Head of caudate nucleus (tissue), 42 donors: ENCODE measurements at regions not wholly inside any gene's neighbourhood (a gene's known extent, or its start where the extent isn't known, plus 50 kb on each side); places are given as distances from the start of the nearest gene placed in this dataset.
"Not testable (repeated sequence)": the region's sequence is repeated elsewhere in the genome, so short reads cannot be mapped to it uniquely, and the experiment has no call there.

Source experiments
- DNase-seq, 42 donors: peaks; one replicate each; pipeline versions ENCODE4 v3.0.0 to v3.0.0-alpha.2; 2020 to 2021; ENCODE audit warnings: mixed read lengths in 7 of 42
- intact Hi-C: fragments of 100-400 bp; cut with DNase I; formaldehyde crosslinking; loops from one replicate; pipeline ENCODE4 v1.15.0; 2022

GRCh38 chr11:128156486-128156885 lies 430.9 kb downstream of the ETS1 start:
- no peak for DNase-seq
- intact Hi-C loops, result no loop called here

DNA sequence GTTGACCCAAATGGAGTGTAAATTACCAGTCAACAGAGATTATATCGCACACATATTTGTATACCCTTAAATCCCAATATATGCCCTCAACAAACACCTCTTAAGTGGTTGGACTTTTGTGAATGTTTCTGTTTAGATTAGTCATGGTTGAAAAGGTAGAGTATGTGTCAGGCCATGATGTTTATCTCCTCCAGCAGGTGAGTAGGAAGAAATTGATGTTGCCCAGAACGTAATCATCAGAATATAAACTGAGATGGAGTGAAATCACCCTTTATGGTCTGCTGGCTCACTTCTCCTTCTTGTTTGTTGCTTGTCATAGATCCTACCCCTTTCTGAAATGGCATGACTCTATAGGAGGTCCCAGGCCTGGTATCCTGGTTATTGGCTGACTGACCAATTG lies 431.8 kb downstream of the ETS1 start:
- no peak for DNase-seq
- intact Hi-C loops, result no loop called here

DNA sequence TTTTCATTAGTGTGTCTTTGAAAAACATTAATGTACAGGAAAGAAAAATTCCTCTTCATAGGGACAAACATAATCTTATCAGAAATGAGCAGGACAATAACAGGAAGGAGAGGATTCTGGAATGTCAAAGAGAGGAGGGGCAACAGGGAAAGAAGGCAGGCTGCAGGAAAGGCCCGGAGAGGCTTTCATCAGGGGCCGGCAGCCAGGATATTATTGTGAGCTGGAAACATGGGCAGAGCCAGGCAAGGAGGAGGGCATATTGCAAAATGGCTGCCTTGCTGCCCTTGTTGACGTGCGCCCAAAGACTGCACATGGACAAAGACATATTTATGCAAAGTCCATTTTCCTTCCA lies 433.7 kb downstream of the ETS1 start:
- intact Hi-C loops, result no loop called here

DNA sequence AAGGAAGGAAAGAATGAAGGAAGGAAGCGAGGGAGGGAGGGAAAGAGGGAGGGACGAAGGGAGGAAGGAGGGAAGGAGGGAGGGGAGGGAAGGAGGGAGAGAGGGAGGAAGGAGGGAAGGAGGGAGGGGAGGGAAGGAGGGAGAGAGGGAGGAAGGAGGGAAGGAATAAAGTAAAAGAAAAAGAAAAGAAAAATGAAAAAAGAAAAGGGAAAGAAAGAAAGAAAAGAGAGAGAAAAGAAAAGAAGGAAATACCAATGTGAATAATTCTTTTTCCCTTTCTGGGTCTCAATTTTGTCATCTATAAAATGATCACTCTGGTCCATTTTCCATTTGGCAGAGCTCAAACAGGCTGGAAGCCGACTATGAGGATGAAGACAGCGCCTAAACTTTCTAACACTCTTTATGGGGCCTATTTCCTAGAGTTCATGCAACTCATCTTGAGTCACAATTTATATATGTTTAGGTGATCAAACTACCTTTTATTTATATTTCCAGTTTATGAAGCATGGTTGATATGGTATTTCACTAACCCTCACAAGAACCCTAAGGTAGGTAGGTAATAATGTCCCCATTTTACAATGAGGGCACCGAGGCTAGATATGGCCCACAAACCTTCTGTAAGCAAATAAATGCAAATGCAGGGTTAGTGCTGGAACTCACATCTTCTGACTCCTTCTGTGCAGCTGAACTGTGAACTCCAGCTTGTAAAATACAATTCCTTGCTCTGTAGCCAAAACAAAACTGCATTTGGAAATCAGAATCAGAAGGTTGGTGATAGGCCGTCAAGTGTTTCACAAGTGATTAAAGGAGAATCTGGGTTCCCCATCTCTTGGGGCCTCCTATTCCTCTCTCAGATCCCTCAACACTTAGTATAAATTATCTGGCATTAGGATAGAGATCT lies 434.3 kb downstream of the ETS1 start:
- intact Hi-C loops, result no loop called here
- DNase-seq, result no peak

More for the DNA sequence above, 433.7 kb downstream of the ETS1 start:
- no peak for DNase-seq

- intact Hi-C loops, result no loop called here
- DNase-seq, result no peak
These were observed 435.6 kb downstream of the ETS1 start for GRCh38 chr11:128151780-128152179.

DNA sequence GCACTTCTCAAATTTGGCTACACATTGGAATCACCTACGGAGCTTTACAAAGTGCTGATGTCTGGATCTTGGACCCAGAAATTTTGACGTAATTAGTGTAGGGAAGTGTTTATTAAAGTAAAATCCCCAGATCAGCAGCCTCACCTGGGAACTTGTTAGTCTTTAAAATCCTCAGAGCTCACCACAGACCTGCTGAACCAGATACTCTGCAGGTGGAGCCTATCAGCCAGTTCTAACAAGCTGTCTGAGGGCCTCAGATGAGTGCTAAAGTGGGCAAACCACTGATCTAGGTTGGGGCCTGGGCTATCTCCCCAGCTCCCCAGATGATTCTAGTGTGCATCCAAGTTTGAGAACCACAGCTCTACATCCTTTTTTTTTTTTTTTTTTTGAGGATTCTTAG lies 436.0 kb downstream of the ETS1 start:
- intact Hi-C loops, result no loop called here
- no peak for DNase-seq

DNA sequence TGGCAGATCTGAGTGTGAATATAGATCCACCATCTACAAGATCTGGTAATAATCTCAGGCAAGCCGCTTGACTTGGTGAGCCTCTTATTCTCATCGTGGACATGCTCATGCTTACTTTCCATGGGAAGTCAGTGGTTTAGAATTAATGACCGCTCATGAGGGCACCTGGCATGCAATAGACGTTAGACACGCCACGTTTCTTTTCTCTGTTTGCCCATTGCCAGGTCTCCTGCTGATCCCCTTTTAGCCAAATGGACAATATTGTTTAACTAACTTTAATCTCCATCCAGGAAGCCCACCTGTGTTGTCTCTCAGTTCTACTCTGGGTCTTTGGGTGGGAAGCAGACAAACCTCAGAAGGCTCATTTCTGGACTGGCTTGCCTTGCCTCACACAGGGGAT lies 439.1 kb downstream of the ETS1 start:
- DNase-seq, result no peak
- intact Hi-C loops, result no loop called here

DNA sequence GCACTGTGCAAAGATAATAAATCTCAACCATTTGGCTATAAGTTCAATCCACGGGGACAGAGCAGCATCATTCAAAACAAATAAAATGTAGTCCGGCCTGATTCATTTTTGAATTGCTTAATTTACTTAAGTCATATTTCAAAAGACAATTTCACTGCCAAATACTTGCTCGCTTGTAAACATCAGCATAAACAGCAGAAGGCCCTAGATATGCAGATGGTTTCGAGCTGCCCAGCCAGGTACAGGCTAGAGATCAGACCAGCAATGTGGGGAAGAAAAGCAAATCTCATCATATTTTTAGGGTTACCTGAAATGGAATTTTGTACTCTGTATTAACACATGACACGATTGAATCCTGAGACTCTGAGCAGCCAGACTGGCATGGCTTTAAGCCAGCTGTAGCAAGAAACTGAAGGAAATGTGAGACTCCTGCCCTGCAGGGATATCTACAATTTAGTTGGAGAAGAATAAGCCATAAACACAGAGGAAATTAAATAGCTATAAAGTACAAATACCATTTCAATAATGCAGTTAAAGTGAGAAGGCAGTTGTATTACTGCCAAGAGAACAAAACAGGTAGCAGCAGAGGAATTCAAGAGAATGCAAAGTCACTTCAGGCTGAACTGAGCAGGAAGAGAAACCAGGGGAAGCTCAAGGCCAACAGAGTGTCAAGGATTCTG lies 440.3 kb downstream of the ETS1 start:
- no peak for DNase-seq

DNA sequence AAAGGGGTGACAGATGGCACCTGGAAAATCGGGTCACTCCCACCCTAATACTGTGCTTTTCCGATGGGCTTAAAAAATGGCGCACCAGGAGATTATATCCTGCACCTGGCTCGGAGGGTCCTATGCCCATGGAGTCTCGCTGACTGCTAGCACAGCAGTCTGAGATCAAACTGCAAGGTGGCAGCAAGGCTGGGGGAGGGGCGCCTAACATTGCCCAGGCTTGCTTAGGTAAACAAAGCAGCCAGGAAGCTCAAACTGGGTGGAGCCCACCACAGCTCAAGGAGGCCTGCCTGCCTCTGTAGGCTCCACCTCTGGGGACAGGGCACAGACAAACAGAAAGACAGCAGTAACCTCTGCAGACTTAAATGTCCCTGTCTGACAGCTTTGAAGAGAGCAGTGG lies 447.1 kb downstream of the ETS1 start:
- intact Hi-C loops, DNase-seq: not testable (repeated sequence)

More for the DNA sequence above, 440.3 kb downstream of the ETS1 start:
- intact Hi-C loops, result no loop called here

DNA sequence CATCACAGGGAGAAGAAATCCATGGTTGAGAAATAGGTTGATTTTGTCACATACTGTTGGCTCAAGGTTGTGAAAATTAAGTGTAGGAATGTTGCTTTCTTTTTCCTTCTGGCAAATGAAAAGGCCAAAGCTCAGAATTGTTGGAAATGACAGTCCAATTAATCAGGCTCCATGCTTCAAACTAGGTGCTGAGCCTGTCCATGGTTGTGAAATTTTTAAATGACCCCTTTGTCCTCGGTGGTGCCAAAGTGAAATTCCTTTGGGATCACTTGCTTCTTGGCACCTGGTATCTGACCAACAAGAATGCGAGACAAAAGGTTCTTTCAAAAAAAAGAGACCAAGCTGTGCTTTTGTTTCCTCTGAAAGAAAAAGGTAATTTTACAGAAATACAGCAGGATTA lies 451.9 kb downstream of the ETS1 start:
- intact Hi-C loops, result no loop called here
- no peak for DNase-seq

DNA sequence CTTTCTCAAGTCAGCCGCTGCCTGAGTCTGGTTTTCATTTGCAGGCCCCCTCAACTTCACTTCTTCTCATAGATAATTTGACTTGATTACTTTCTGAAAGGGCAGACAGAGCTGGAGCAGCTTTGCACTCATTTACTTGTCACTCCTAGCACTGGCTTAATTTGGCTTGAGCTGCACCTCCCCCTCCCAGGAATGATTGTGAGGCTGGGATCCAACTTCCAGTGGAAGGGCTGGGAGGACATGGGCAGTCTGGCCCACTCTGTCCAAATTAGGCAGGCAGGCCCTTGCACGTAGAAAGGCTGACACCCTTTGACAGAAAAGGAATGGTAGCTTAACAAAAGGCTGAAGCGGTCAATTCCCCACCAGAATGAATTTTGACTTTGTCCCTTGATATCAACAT lies 453.9 kb downstream of the ETS1 start:
- no peak for DNase-seq
- intact Hi-C loops, result no loop called here

- intact Hi-C loops, result no loop called here
- no peak for DNase-seq
These were observed 457.3 kb downstream of the ETS1 start for GRCh38 chr11:128130052-128130451.

- intact Hi-C loops, result no loop called here
These were observed 461.6 kb downstream of the ETS1 start for GRCh38 chr11:128125723-128126122.

DNA sequence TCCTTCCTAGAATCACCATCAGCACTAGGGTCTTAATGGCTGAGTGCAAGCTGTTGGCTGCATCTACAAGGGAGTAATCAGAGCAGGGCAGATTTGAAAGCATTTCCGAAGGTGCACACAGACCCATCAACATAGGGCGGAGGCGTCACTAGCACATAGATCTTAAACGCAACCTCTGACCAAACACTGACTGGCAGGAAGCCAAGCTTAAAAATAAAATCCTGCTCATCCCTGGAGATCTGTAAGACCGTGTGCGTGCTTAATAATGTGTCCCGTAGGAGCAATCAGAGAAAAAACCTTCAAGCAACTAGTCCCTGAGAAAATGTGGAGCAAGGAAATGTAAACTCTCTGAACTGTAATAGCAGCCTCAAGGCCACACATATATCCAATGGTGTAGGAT lies 470.5 kb downstream of the ETS1 start:
- intact Hi-C loops, result no loop called here

More at GRCh38 chr11:128125723-128126122, 461.6 kb downstream of the ETS1 start:
- DNase-seq, result no peak

GRCh38 chr11:128116447-128116846 lies 470.9 kb downstream of the ETS1 start:
- intact Hi-C loops, result no loop called here

More for the DNA sequence above, 470.5 kb downstream of the ETS1 start:
- DNase-seq, result no peak

GRCh38 chr11:128105950-128106349 lies 481.4 kb downstream of the ETS1 start:
- DNase-seq, result no peak
- intact Hi-C loops, result no loop called here

More at GRCh38 chr11:128116447-128116846, 470.9 kb downstream of the ETS1 start:
- peak in 8 of 42 donors; percentile 2 to 49 (median 10) for DNase-seq

- DNase-seq, result no peak
- intact Hi-C loops, result no loop called here
These were observed 481.8 kb downstream of the ETS1 start for GRCh38 chr11:128105511-128105910.

- intact Hi-C loops, result no loop called here
- no peak for DNase-seq
These were observed 484.0 kb downstream of the ETS1 start for GRCh38 chr11:128103278-128103873.

DNA sequence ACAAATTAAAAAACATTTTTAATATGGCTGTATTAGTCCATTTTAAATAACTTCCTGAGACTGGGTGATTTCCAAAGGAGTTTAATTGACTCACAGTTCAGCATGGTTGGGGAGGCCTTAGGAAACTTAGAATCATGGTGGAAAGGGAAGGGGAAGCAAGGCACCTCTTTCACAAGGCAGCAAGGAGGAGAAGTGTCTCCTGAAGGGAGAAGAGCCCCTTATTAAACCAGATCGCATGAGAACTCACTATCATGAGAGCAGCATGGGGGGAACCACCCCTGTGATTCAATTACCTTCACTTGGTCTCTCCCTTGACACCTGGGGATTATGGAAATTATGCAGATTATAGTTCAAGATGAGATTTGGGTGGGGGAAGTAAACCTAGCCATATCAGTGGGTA lies 488.6 kb downstream of the ETS1 start:
- intact Hi-C loops, result no loop called here
- DNase-seq, result no peak

DNA sequence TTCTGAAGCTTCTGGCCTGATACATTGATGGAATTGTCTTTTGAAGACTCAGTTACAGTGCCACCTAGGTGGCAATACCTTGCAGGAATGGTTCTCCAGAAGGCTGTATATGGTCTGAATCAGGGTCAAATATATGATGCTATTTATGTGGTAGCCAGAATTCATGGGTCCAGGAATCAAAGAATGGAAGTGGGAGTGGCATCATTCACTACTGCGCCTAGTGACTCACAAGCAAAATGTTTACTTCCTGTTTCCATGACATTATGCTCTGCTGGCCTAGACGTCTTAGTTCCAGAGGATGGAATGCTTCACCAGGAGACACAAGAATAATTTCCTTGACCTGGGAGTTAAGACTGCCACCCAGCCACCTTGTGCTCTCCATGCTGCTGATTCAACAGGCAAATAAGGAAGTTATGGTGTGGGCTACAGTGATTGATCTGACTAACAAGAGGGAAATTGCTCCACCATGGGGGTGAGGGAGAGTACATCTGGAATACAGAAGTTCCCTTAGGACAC lies 491.8 kb downstream of the ETS1 start:
- intact Hi-C loops, result no loop called here
- DNase-seq, result no peak
